ENCODE measurements at regions not wholly inside any gene's neighbourhood (a gene's known extent, or its start where the extent isn't known, plus 50 kb on each side); places are given as distances from the start of the nearest gene placed in this dataset.

- Histone ChIP-seq H4K20me1 (replicated peaks in 1 of 2; ENCODE audit: control insufficient read depth in 1 of 2, insufficient read depth in 2 of 2, low read length in 2 of 2) (no peaks in the 10 kb centered on the region), H2BK120ac (replicated peaks; ENCODE audit: low read depth, low read length) (no peak overlapping the region), H3K23ac (ENCODE audit: insufficient read length) (no peak overlapping the region), H3K4me1 (replicated peaks in 1 of 4; ENCODE audit: control insufficient read depth in 3 of 4, insufficient read depth in 4 of 4, low read length in 3 of 4) (no peaks in the 10 kb centered on the region), H3K79me2 (ENCODE audit: control insufficient read depth in 1 of 2, insufficient read depth in 2 of 2, low read length in 2 of 2) (no peaks in the 10 kb centered on the region), H3K4me2 (ENCODE audit: insufficient read depth in 1 of 2, low read depth in 2 of 2, low read length in 2 of 2) (no peak overlapping the region), H3K14ac (ENCODE audit: insufficient read length) (no peak overlapping the region), H2BK12ac (ENCODE audit: low read depth, low read length) (no peak overlapping the region), H2AK5ac (ENCODE audit: low read depth, low read length) (no peak overlapping the region), H3K18ac (ENCODE audit: extremely low read depth, low read length) (no peak overlapping the region), H3K27me3 (replicated peaks in 1 of 4; ENCODE audit: control insufficient read depth in 3 of 4, extremely low read depth in 1 of 4, insufficient read depth in 3 of 4, low read length in 3 of 4) (no peaks in the 10 kb centered on the region), H3K56ac (replicated peaks; ENCODE audit: insufficient read length, low read depth, low read length) (no peak overlapping the region), H3K27ac (ENCODE audit: low read depth, low read length) (no peak overlapping the region), H3K4me3 (ENCODE audit: extremely low read depth in 1 of 4, insufficient read depth in 2 of 4, low read depth in 3 of 4, low read length in 4 of 4) (no peak overlapping the region), H4K8ac (ENCODE audit: extremely low read depth, insufficient read depth, low read length) (no peak overlapping the region), H3K79me1 (ENCODE audit: low read depth, low read length) (no peaks in the 10 kb centered on the region), H2BK15ac (ENCODE audit: low read length) (no peak overlapping the region), H3K36me3 (ENCODE audit: control insufficient read depth in 2 of 4, insufficient read depth in 4 of 4, low read length in 3 of 4) (no peaks in the 10 kb centered on the region), H3K9ac (replicated peaks in 1 of 4; ENCODE audit: extremely low read depth in 1 of 4, low read depth in 3 of 4, low read length in 3 of 4) (no peak overlapping the region), H3K23me2 (ENCODE audit: low read depth, low read length) (no peaks in the 10 kb centered on the region; the same call in 1 of the 2 replicates), H2BK20ac (ENCODE audit: low read length) (no peak overlapping the region), H3K9me3 (ENCODE audit: insufficient read depth in 2 of 2, low read depth in 1 of 2, low read length in 1 of 2) (no peaks in the 10 kb centered on the region), H2BK5ac (ENCODE audit: low read depth, low read length) (no peak overlapping the region), H3K4ac (replicated peaks; ENCODE audit: insufficient read length, low read depth, low read length) (no peak overlapping the region), H4K91ac (replicated peaks; ENCODE audit: insufficient read length, low read length) (no peak overlapping the region), H2AFZ (ENCODE audit: low read length) (no peak overlapping the region), H4K5ac (ENCODE audit: insufficient read length, low read depth, low read length) (no peak overlapping the region)
- ChIA-PET POLR2A (ENCODE audit: partially characterized antibody) (no interaction called here), CTCF (ENCODE audit: partially characterized antibody) (interaction anchor here (0.7 to 1.3 kb wide), 4 partner anchors 19 to 365 kb away, joined by 3 to 6 read pairs (median 3); partner anchors contain the start of gene C10orf67)
- TF ChIP-seq RAD21 (IDR thresholded peaks at IDR 0.05 in 1 of 2, conservative IDR thresholded peaks at IDR 0.05 in 1 of 2; ENCODE audit: low read depth in 2 of 2, low read length in 2 of 2) (peak; percentile 17 to 37; a peak in 3 of 4 replicates), PHF8 (conservative IDR thresholded peaks at IDR 0.05; ENCODE audit: low read depth, low read length) (no peak)
- TF ChIP-seq, protein P1, sequence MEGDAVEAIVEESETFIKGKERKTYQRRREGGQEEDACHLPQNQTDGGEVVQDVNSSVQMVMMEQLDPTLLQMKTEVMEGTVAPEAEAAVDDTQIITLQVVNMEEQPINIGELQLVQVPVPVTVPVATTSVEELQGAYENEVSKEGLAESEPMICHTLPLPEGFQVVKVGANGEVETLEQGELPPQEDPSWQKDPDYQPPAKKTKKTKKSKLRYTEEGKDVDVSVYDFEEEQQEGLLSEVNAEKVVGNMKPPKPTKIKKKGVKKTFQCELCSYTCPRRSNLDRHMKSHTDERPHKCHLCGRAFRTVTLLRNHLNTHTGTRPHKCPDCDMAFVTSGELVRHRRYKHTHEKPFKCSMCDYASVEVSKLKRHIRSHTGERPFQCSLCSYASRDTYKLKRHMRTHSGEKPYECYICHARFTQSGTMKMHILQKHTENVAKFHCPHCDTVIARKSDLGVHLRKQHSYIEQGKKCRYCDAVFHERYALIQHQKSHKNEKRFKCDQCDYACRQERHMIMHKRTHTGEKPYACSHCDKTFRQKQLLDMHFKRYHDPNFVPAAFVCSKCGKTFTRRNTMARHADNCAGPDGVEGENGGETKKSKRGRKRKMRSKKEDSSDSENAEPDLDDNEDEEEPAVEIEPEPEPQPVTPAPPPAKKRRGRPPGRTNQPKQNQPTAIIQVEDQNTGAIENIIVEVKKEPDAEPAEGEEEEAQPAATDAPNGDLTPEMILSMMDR (IDR thresholded peaks at IDR 0.05; ENCODE audit: control extremely low read depth in 1 of 3, insufficient read depth in 1 of 3, low read depth in 1 of 3, low read length in 3 of 3), result peak in 1 of 3 experiments; percentile 7; a peak in 2 of 4 replicates
- DNase-seq (ENCODE audit: low read depth in 1 of 2, low spot score in 2 of 2) (no peak), FAIRE-seq (no peak)
- WGBS, 2 experiments (ENCODE audit: extremely low coverage in 1 of 2, insufficient coverage in 1 of 2, insufficient read length in 1 of 2, insufficient replicate concordance in 2 of 2, low coverage in 1 of 2, low lambda C conversion rate in 2 of 2, missing lambda C conversion rate in 1 of 2), result 76% methylated on average over 4 of the region's 4 CpGs; no CpG with 5 or more reads in 1 of the 2 experiments
These were observed 84.4 kb downstream of the OTUD1 start for GRCh38 chr10:23523251-23523650.
